GM12865 (cell line): ENCODE measurements at regions not wholly inside any gene's neighbourhood (a gene's known extent, or its start where the extent isn't known, plus 50 kb on each side); places are given as distances from the start of the nearest gene placed in this dataset.

Experiments used
- DNase-seq: peaks from one replicate; pipeline ENCODE4 v3.0.0; 2010; ENCODE audit warnings: low read depth
- H3K4me3 ChIP-seq: 2 replicates; pipeline ENCODE4 v1.5.1; 2011; ENCODE audit warnings: mild to moderate bottlenecking, low read depth, low read length, control low read depth
- TF ChIP-seq, protein P1 (sequence below): IDR thresholded peaks from 2 replicates; pipeline ENCODE4 v1.5.1; 2011; ENCODE audit warnings: low read length, control low read depth, low read depth, inconsistent platforms; ENCODE audit not compliant: insufficient read depth; ENCODE audit errors: missing control alignments

DNA sequence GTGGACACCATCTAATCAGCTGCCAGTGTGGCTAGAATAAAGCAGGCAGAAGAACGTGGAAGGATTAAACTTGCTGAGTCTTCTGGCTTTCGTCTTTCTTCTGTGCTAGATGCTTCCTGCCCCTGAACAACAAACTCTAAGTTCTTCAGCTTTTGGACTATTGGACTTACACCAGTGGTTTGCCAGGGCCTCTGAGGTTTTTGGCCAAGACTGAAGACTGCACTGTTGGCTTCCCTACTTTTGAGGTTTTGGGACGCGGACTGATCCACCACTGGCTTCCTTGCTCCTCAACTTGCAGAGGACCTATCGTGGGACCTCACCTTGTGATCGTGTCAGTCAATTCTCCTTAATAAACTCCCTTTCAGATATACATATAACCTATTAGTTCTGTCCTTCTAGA is 696.1 kb upstream of the NCAM2 start:
- no peak overlapping the region for H3K4me3 ChIP-seq
- TF ChIP-seq, protein P1, sequence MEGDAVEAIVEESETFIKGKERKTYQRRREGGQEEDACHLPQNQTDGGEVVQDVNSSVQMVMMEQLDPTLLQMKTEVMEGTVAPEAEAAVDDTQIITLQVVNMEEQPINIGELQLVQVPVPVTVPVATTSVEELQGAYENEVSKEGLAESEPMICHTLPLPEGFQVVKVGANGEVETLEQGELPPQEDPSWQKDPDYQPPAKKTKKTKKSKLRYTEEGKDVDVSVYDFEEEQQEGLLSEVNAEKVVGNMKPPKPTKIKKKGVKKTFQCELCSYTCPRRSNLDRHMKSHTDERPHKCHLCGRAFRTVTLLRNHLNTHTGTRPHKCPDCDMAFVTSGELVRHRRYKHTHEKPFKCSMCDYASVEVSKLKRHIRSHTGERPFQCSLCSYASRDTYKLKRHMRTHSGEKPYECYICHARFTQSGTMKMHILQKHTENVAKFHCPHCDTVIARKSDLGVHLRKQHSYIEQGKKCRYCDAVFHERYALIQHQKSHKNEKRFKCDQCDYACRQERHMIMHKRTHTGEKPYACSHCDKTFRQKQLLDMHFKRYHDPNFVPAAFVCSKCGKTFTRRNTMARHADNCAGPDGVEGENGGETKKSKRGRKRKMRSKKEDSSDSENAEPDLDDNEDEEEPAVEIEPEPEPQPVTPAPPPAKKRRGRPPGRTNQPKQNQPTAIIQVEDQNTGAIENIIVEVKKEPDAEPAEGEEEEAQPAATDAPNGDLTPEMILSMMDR, result no peak
- DNase-seq, result no peak

DNA sequence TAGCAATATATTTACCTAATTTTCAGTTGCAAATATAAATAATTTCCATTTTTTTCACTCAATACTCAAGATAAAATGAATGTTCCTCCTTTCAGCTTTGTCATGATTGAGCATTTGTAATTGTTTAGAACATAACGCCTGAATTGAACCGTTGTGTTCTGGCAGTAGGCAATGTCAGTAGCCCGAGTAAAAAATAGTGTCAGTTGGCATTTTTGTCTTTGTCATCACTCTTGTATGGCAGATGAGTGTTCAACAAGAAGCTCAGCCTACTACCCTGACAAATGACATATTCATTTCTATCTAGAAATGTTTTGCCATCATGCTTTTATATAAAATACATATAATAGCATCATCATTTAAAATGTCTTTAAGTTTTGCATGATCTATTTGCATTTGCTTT is 691.4 kb upstream of the NCAM2 start:
- H3K4me3 ChIP-seq, result no peak overlapping the region
- TF ChIP-seq, protein P1, result no peak

DNA sequence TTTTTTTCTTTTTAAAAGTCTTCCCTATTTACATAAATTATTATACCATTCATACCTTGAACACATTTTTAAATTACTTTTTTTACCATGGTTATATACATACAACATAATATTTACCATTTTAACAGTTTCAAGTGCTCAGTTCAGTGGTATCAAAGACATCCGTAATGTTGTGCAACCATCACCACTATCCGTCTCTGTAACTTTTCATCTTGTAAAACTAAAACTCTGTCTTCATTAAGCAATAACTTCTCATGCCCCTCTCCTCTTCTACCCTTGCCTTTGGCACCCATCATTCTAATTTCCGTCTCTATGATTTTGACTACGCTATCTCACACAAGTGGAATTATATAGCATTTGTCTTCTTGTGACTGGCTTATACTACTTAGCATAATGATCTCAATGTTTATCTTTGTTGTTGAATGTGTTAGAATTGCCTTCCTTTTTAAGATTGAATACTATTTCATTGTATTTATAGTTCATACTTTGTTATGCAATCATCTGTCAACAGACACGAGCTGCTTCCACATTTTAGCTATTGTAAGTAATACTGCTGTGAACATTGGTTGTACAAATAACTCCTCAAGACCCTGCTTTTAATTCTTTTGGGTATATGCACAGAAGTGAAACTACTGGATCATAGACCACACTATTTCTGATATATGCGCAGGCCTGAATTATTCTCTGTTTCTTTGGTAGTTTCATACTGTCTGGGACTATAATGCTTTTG is 689.5 kb upstream of the NCAM2 start:
- H3K4me3 ChIP-seq, result no peak overlapping the region
- TF ChIP-seq, protein P1, result no peak
- no peak for DNase-seq

More for the DNA sequence above, 691.4 kb upstream of the NCAM2 start:
- no peak for DNase-seq

DNA sequence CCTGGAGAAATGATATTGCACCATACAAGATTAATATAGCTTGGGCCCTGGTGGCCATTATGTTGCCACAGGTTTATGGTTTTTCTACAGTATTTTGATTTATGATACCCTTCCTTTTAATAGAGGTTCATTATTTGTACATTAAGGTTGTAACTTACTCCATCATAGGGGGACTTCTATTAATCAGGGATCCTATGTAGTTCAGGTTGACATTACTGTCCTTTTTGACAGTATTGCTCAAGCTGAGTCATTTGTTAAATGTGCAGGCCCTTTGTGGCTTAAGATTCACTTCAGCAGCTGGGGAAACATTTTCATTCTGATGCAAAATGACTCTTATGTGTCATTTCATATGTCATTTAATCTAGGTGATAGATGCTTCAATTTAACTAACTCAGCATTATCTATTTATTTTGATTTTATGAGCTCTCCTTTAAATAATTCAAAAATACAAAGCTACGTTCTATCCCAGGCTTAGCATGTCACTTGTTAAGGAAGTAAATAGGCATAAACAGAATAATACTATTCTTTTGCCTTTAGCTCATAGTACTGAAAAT is 686.9 kb upstream of the NCAM2 start:
- DNase-seq, result no peak
- no peak overlapping the region for H3K4me3 ChIP-seq
- TF ChIP-seq, protein P1, result no peak

DNA sequence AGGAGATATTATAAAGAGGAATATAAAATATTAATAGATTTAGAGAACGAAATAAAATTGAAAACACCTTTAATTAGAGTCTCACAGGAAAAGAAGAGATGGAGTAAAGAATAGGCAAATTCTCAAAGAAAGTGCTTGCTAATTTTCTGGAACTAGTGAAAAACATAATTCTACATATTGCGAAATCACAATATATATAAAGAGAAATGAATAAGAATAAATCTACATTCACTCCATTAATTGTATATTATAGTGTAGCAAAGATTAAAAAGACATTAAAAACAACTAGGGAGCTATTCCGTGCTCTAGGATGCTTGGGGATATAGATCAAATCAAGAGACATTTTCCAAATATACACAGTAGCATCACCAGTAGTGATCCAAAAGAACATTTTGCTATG is 685.2 kb upstream of the NCAM2 start:
- H3K4me3 ChIP-seq, result no peak overlapping the region
- DNase-seq, result no peak
- TF ChIP-seq, protein P1, result no peak

DNA sequence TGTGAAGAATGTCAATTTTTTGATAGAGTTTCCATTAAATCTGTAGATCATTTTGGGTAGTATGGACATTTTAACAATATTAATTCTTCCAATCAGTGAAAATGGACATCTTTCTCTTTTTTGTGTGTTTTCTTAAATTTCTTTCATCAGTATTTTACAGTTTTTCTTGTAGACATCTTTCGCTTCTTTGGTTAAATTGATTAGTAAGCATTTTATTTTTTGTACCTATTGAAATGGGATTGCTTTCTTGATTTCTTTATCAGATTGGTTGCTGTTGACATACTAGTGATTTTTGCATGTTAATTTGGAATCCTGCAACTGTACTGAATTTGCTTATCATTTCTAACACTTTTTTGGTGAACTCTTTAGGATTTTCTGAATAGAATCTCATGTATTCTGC is 683.2 kb upstream of the NCAM2 start:
- DNase-seq, result no peak
- no peak overlapping the region for H3K4me3 ChIP-seq
- TF ChIP-seq, protein P1, result no peak
